ENCODE measurements at regions not wholly inside any gene's neighbourhood (a gene's known extent, or its start where the extent isn't known, plus 50 kb on each side); places are given as distances from the start of the nearest gene placed in this dataset.

GRCh38 chr2:228387776-228388175 lies 206.3 kb upstream of the SPHKAP start:
- TF ChIP-seq EZH2 (IDR thresholded peaks at IDR 0.05; ENCODE audit: insufficient read depth, poor library complexity, severe bottlenecking) (no peak), EZH2phosphoT487 (IDR thresholded peaks at IDR 0.05; ENCODE audit: insufficient read depth, low read depth) (no peak)
